Panc1 (cell line): ENCODE measurements at regions not wholly inside any gene's neighbourhood (a gene's known extent, or its start where the extent isn't known, plus 50 kb on each side); places are given as distances from the start of the nearest gene placed in this dataset.

Experiments used
- CTCF ChIP-seq: fragments of 450-650 bp; IDR thresholded peaks from 2 replicates; pipeline ENCODE4 v1.5.1; 2017; ENCODE audit warnings: mild to moderate bottlenecking
- SIN3A ChIP-seq: IDR thresholded peaks from 2 replicates; pipeline ENCODE4 v1.6.1; 2012; ENCODE audit warnings: low read depth, mild to moderate bottlenecking, low read length, moderate library complexity, borderline replicate concordance; ENCODE audit not compliant: insufficient read depth

- TF ChIP-seq SIN3A (no peak), CTCF (peak; percentile 14; the same call in 1 of the 2 replicates)
Measured at GRCh38 chr7:51732951-51733350, 416.3 kb upstream of the COBL start.
